ENCODE measurements at regions not wholly inside any gene's neighbourhood (a gene's known extent, or its start where the extent isn't known, plus 50 kb on each side); places are given as distances from the start of the nearest gene placed in this dataset.
A peak's percentile ranks its signal among the peaks of the same experiment; 100 is the strongest.

GRCh38 chr16:54829691-54830090, 101.0 kb upstream of the IRX5 start:
- TF ChIP-seq CTCF (IDR thresholded peaks at IDR 0.05; ENCODE audit: insufficient read depth, missing control alignments), result no peak
- no peak for FAIRE-seq
- no peak for DNase-seq (ENCODE audit: insufficient read length, low spot score)

- DNase-seq (ENCODE audit: insufficient read length, low spot score), result no peak
- no peak for TF ChIP-seq CTCF (IDR thresholded peaks at IDR 0.05; ENCODE audit: insufficient read depth, missing control alignments)
- no peak for FAIRE-seq
These were observed 107.8 kb upstream of the IRX5 start for GRCh38 chr16:54822892-54823291.

GRCh38 chr16:54822492-54822891, 108.2 kb upstream of the IRX5 start:
- no peak for TF ChIP-seq CTCF (IDR thresholded peaks at IDR 0.05; ENCODE audit: insufficient read depth, missing control alignments)
- no peak for FAIRE-seq
- DNase-seq (ENCODE audit: insufficient read length, low spot score), result no peak

- FAIRE-seq (no peak), DNase-seq (ENCODE audit: insufficient read length, low spot score) (no peak)
- no peak for TF ChIP-seq CTCF (IDR thresholded peaks at IDR 0.05; ENCODE audit: insufficient read depth, missing control alignments)
These were observed 108.9 kb upstream of the IRX5 start for GRCh38 chr16:54821731-54822130.

- FAIRE-seq (no peak), DNase-seq (ENCODE audit: insufficient read length, low spot score) (no peak)
- TF ChIP-seq CTCF (IDR thresholded peaks at IDR 0.05; ENCODE audit: insufficient read depth, missing control alignments), result no peak
These were observed 112.6 kb upstream of the IRX5 start for GRCh38 chr16:54817940-54818574.

- DNase-seq (ENCODE audit: insufficient read length, low spot score) (no peak), FAIRE-seq (no peak)
- TF ChIP-seq CTCF (IDR thresholded peaks at IDR 0.05; ENCODE audit: insufficient read depth, missing control alignments), result peak; percentile 37
These were observed 113.2 kb upstream of the IRX5 start for GRCh38 chr16:54817432-54817831.

GRCh38 chr16:54816471-54816870, 114.2 kb upstream of the IRX5 start:
- no peak for TF ChIP-seq CTCF (IDR thresholded peaks at IDR 0.05; ENCODE audit: insufficient read depth, missing control alignments)
- no peak for FAIRE-seq
- DNase-seq (ENCODE audit: insufficient read length, low spot score), result no peak
